Esophagus squamous epithelium (tissue), 4 donors: ENCODE measurements at regions not wholly inside any gene's neighbourhood (a gene's known extent, or its start where the extent isn't known, plus 50 kb on each side); places are given as distances from the start of the nearest gene placed in this dataset.

ENCODE experiments used
- CTCF ChIP-seq, 6 experiments: fragments of 450-650 bp in 4 of 6; fragments of 200-600 bp in 2 of 6; sonication (generic) in 2 of 6; IDR thresholded peaks; one replicate each; pipeline ENCODE4 v1.5.1; 2016 to 2019; ENCODE audit warnings: antibody characterized with exemption in 6 of 6, mild to moderate bottlenecking in 4 of 6, moderate library complexity in 4 of 6
- POLR2A ChIP-seq, 4 donors: fragments of 450-650 bp; IDR thresholded peaks; one replicate each; pipeline ENCODE4 v1.6.1; 2017; ENCODE audit warnings: antibody characterized with exemption in 4 of 4, mild to moderate bottlenecking in 4 of 4, moderate library complexity in 3 of 4

GRCh38 chr22:44387486-44387885 lies 74.7 kb upstream of the SHISAL1 start:
- TF ChIP-seq POLR2A (IDR thresholded peaks at IDR 0.05) (no peak), CTCF (IDR thresholded peaks at IDR 0.05) (no peak)
